ENCODE measurements at regions not wholly inside any gene's neighbourhood (a gene's known extent, or its start where the extent isn't known, plus 50 kb on each side); places are given as distances from the start of the nearest gene placed in this dataset.

GRCh38 chr10:78249690-78250089, 216.0 kb downstream of the RPS24 start:
- TF ChIP-seq ZBTB7A (IDR thresholded peaks at IDR 0.05; ENCODE audit: low read depth): no peak

GRCh38 chr10:78250313-78251015, 216.8 kb downstream of the RPS24 start:
- no peak for TF ChIP-seq TCF12 (IDR thresholded peaks at IDR 0.05; ENCODE audit: low read depth)
- no peak for TF ChIP-seq RAD21 (IDR thresholded peaks at IDR 0.05; ENCODE audit: low read depth)
- TF ChIP-seq EGR1 (IDR thresholded peaks at IDR 0.05): no peak
- TF ChIP-seq NFIC (IDR thresholded peaks at IDR 0.05): no peak
- no peak for TF ChIP-seq REST (IDR thresholded peaks at IDR 0.05; ENCODE audit: low read depth)
- TF ChIP-seq USF1 (IDR thresholded peaks at IDR 0.05): no peak
- TF ChIP-seq EP300 (IDR thresholded peaks at IDR 0.05; ENCODE audit: borderline replicate concordance): no peak
- no peak for TF ChIP-seq CEBPB (IDR thresholded peaks at IDR 0.05)

- TF ChIP-seq TAF1 (IDR thresholded peaks at IDR 0.05; ENCODE audit: low read depth): no peak
- no peak for TF ChIP-seq MAX (IDR thresholded peaks at IDR 0.05)
- no peak for TF ChIP-seq REST (IDR thresholded peaks at IDR 0.05; ENCODE audit: low read depth)
- no peak for TF ChIP-seq EP300 (IDR thresholded peaks at IDR 0.05; ENCODE audit: borderline replicate concordance)
- no peak for TF ChIP-seq YY1 (IDR thresholded peaks at IDR 0.05; ENCODE audit: low read depth)
- no peak for TF ChIP-seq NFIC (IDR thresholded peaks at IDR 0.05)
- no peak for TF ChIP-seq CREB1 (IDR thresholded peaks at IDR 0.05; ENCODE audit: low read depth)
- TF ChIP-seq TCF12 (IDR thresholded peaks at IDR 0.05; ENCODE audit: low read depth): no peak
- no peak for TF ChIP-seq RAD21 (IDR thresholded peaks at IDR 0.05; ENCODE audit: low read depth)
- no peak for TF ChIP-seq ZBTB7A (IDR thresholded peaks at IDR 0.05; ENCODE audit: low read depth)
- no peak for TF ChIP-seq TEAD4 (IDR thresholded peaks at IDR 0.05)
- no peak for TF ChIP-seq USF1 (IDR thresholded peaks at IDR 0.05)
- TF ChIP-seq FOXM1 (IDR thresholded peaks at IDR 0.05; ENCODE audit: borderline replicate concordance, low read depth): no peak
- no peak for TF ChIP-seq EGR1 (IDR thresholded peaks at IDR 0.05)
- no peak for TF ChIP-seq CEBPB (IDR thresholded peaks at IDR 0.05)
These were observed 217.3 kb downstream of the RPS24 start for GRCh38 chr10:78251016-78251385.

GRCh38 chr10:78252286-78252685, 218.6 kb downstream of the RPS24 start:
- TF ChIP-seq MAX (IDR thresholded peaks at IDR 0.05): no peak
- no peak for TF ChIP-seq EGR1 (IDR thresholded peaks at IDR 0.05)
- no peak for TF ChIP-seq TAF1 (IDR thresholded peaks at IDR 0.05; ENCODE audit: low read depth)
- TF ChIP-seq EP300 (IDR thresholded peaks at IDR 0.05; ENCODE audit: borderline replicate concordance): no peak
- no peak for TF ChIP-seq ZBTB7A (IDR thresholded peaks at IDR 0.05; ENCODE audit: low read depth)
- TF ChIP-seq USF1 (IDR thresholded peaks at IDR 0.05): no peak
- TF ChIP-seq CEBPB (IDR thresholded peaks at IDR 0.05): no peak
- no peak for TF ChIP-seq YY1 (IDR thresholded peaks at IDR 0.05; ENCODE audit: low read depth)
- TF ChIP-seq NFIC (IDR thresholded peaks at IDR 0.05): no peak

- TF ChIP-seq NFIC (IDR thresholded peaks at IDR 0.05) (no peak), FOXM1 (IDR thresholded peaks at IDR 0.05; ENCODE audit: borderline replicate concordance, low read depth) (no peak), USF1 (IDR thresholded peaks at IDR 0.05) (no peak), TAF1 (IDR thresholded peaks at IDR 0.05; ENCODE audit: low read depth) (no peak), ZBTB7A (IDR thresholded peaks at IDR 0.05; ENCODE audit: low read depth) (no peak), EP300 (IDR thresholded peaks at IDR 0.05; ENCODE audit: borderline replicate concordance) (no peak), TCF12 (IDR thresholded peaks at IDR 0.05; ENCODE audit: low read depth) (no peak), YY1 (IDR thresholded peaks at IDR 0.05; ENCODE audit: low read depth) (no peak)
These were observed 219.6 kb downstream of the RPS24 start for GRCh38 chr10:78253063-78253853.

Measured in Ishikawa (cell line).